Head of caudate nucleus (tissue), 42 donors: ENCODE measurements at regions not wholly inside any gene's neighbourhood (a gene's known extent, or its start where the extent isn't known, plus 50 kb on each side); places are given as distances from the start of the nearest gene placed in this dataset.
"Not testable (repeated sequence)": the region's sequence is repeated elsewhere in the genome, so short reads cannot be mapped to it uniquely, and the experiment has no call there.

ENCODE experiments used
- DNase-seq, 42 donors: peaks; one replicate each; pipeline versions ENCODE4 v3.0.0 to v3.0.0-alpha.2; 2020 to 2021; ENCODE audit warnings: mixed read lengths in 7 of 42
- intact Hi-C: fragments of 100-400 bp; cut with DNase I; formaldehyde crosslinking; loops from one replicate; pipeline ENCODE4 v1.15.0; 2022

- DNase-seq, result no peak
- intact Hi-C loops, result no loop called here
Observed at GRCh38 chr10:31215052-31215451, 104.0 kb upstream of the ZEB1 start.

GRCh38 chr10:31219306-31219705 lies 99.7 kb upstream of the ZEB1 start:
- intact Hi-C loops, result no loop called here
- DNase-seq, result no peak

GRCh38 chr10:31228780-31229179 lies 90.2 kb upstream of the ZEB1 start:
- intact Hi-C loops, DNase-seq: not testable (repeated sequence)

- no peak for DNase-seq
- intact Hi-C loops, result no loop called here
Observed at GRCh38 chr10:31239961-31240360, 79.1 kb upstream of the ZEB1 start.

- intact Hi-C loops, result no loop called here
- DNase-seq, result peak in 3 of 42 donors; percentile 4 to 44 (median 41)
Observed at GRCh38 chr10:31242902-31243301, 76.1 kb upstream of the ZEB1 start.

GRCh38 chr10:31251118-31251517 lies 67.9 kb upstream of the ZEB1 start:
- DNase-seq, intact Hi-C loops: not testable (repeated sequence)

GRCh38 chr10:31253237-31253636 lies 65.8 kb upstream of the ZEB1 start:
- DNase-seq, result no peak
- intact Hi-C loops, result no loop called here

GRCh38 chr10:31261511-31262311 lies 57.3 kb upstream of the ZEB1 start:
- DNase-seq, result peak in 1 of 42 donors; percentile 7
- intact Hi-C loops, result no loop called here

- intact Hi-C loops, result no loop called here
- no peak for DNase-seq
Observed at GRCh38 chr10:31262672-31263071, 56.3 kb upstream of the ZEB1 start.

- DNase-seq, result no peak
Observed at GRCh38 chr10:31263903-31264302, 55.1 kb upstream of the ZEB1 start.

GRCh38 chr10:31268444-31269303 lies 50.3 kb upstream of the ZEB1 start:
- no peak for DNase-seq
- intact Hi-C loops, result no loop called here

More at GRCh38 chr10:31263903-31264302, 55.1 kb upstream of the ZEB1 start:
- intact Hi-C loops, result no loop called here
